ENCODE measurements at regions not wholly inside any gene's neighbourhood (a gene's known extent, or its start where the extent isn't known, plus 50 kb on each side); places are given as distances from the start of the nearest gene placed in this dataset.

DNA sequence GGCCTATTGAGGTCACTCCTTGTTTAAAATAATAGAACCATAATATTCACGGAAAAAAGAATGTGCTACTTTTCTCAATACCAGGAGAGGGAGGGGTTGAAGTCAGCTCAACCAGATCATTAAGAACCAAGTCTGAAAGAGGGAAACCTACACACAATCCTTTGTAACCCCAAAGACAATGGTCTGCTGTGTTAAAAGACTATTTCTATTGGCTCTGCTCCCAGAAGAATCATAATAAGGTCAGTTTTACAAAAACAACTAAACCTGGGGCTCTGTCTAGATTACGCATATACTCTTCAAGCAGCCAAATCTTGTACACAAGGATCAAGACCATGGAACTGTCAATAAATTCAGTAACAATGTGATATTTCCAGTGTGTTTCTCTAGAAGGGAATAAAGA lies 177.2 kb upstream of the CRIM1 start:
- H3K4me3 ChIP-seq (ENCODE audit: low read depth, low read length): no peak overlapping the region
- DNase-seq (ENCODE audit: low read depth): no peak
- no peak for TF ChIP-seq MYC (IDR thresholded peaks at IDR 0.05; ENCODE audit: low read depth, low read length)
- TF ChIP-seq, protein P1, sequence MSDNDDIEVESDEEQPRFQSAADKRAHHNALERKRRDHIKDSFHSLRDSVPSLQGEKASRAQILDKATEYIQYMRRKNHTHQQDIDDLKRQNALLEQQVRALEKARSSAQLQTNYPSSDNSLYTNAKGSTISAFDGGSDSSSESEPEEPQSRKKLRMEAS (IDR thresholded peaks at IDR 0.05; ENCODE audit: low read depth, low read length): no peak
- TF ChIP-seq, protein P2, sequence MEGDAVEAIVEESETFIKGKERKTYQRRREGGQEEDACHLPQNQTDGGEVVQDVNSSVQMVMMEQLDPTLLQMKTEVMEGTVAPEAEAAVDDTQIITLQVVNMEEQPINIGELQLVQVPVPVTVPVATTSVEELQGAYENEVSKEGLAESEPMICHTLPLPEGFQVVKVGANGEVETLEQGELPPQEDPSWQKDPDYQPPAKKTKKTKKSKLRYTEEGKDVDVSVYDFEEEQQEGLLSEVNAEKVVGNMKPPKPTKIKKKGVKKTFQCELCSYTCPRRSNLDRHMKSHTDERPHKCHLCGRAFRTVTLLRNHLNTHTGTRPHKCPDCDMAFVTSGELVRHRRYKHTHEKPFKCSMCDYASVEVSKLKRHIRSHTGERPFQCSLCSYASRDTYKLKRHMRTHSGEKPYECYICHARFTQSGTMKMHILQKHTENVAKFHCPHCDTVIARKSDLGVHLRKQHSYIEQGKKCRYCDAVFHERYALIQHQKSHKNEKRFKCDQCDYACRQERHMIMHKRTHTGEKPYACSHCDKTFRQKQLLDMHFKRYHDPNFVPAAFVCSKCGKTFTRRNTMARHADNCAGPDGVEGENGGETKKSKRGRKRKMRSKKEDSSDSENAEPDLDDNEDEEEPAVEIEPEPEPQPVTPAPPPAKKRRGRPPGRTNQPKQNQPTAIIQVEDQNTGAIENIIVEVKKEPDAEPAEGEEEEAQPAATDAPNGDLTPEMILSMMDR (IDR thresholded peaks at IDR 0.05; ENCODE audit: low read depth, low read length): no peak
- no peak for TF ChIP-seq POLR2A (IDR thresholded peaks at IDR 0.05; ENCODE audit: extremely low read depth, insufficient read length)

DNA sequence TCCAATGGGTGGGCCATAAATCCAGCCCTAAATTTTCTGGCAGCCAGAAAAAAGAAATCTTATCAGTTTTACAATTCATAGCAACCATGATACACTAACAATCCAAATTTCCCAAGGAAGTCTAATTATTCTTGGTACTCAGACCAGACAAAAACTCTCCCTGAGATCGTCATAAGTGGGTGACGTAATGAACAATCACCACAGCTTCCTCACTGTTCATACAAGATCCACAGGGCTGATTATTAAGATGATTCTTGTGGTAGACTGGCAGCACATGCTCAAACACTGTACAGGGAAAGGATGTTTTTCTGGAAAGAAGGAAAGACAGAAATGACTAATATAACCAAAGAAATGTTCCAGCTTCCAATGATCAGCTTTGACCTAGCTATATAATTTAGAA lies 178.3 kb upstream of the CRIM1 start:
- DNase-seq (ENCODE audit: low read depth): no peak
- H3K4me3 ChIP-seq (ENCODE audit: low read depth, low read length): no peak overlapping the region
- no peak for TF ChIP-seq MYC (IDR thresholded peaks at IDR 0.05; ENCODE audit: low read depth, low read length)
- no peak for TF ChIP-seq POLR2A (IDR thresholded peaks at IDR 0.05; ENCODE audit: extremely low read depth, insufficient read length)
- TF ChIP-seq, protein P2 (IDR thresholded peaks at IDR 0.05; ENCODE audit: low read depth, low read length): no peak
- TF ChIP-seq, protein P1 (IDR thresholded peaks at IDR 0.05; ENCODE audit: low read depth, low read length): no peak

DNA sequence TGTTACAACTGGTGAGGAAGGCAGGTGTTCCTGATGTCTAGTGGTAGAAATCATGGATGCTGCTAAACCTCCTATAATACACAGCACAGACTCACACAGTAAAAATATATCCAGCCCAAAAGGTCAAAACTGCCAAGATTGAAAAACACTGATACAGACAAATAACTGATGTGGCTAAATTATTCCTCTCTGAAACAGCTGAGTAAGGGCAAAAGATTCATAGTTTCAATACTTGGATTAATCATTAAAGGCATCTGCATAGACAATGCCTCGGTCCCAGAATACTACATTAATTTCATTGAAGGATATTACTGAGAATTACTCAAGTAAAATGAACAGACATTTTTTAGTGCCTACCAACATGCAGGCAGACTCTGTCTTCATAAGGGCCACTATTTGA lies 180.7 kb upstream of the CRIM1 start:
- no peak for DNase-seq (ENCODE audit: low read depth)
- TF ChIP-seq, protein P2 (IDR thresholded peaks at IDR 0.05; ENCODE audit: low read depth, low read length): no peak
- TF ChIP-seq MYC (IDR thresholded peaks at IDR 0.05; ENCODE audit: low read depth, low read length) (no peak), POLR2A (IDR thresholded peaks at IDR 0.05; ENCODE audit: extremely low read depth, insufficient read length) (no peak)
- TF ChIP-seq, protein P1 (IDR thresholded peaks at IDR 0.05; ENCODE audit: low read depth, low read length): no peak
- H3K4me3 ChIP-seq (ENCODE audit: low read depth, low read length): no peak overlapping the region

DNA sequence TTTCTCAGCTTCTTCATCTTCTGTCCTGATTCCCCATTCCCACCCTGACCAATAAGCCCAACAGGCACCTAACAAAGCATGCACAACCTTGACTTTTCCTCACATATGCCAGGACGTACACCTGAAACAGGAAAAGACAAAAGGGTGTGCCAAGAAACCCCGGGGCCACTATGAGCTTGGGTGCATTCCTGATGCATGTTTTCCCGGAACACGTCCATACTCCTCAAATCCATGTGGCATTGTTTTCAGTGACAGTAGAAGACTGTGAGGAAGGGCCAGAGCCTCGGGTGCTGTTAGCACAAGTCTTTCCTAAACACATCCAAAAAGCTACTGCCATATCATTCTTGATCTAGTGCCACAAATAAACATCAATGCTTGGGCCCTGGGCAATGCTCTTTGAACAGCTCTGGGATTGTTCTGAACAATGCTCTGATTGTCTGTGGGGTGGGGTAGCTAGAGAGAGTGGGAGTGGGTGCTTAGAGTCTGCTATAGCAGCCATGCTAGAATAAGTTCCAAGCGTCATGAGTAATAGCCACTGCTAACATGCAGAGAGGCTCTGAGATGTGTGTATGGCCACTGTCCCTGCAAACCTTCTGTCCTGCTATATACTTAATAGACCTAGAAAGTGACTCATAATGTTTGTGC lies 181.7 kb upstream of the CRIM1 start:
- TF ChIP-seq, protein P2 (IDR thresholded peaks at IDR 0.05; ENCODE audit: low read depth, low read length): no peak
- TF ChIP-seq POLR2A (IDR thresholded peaks at IDR 0.05; ENCODE audit: extremely low read depth, insufficient read length) (no peak), MYC (IDR thresholded peaks at IDR 0.05; ENCODE audit: low read depth, low read length) (no peak)
- TF ChIP-seq, protein P1 (IDR thresholded peaks at IDR 0.05; ENCODE audit: low read depth, low read length): no peak
- no peak overlapping the region for H3K4me3 ChIP-seq (ENCODE audit: low read depth, low read length)
- no peak for DNase-seq (ENCODE audit: low read depth)

DNA sequence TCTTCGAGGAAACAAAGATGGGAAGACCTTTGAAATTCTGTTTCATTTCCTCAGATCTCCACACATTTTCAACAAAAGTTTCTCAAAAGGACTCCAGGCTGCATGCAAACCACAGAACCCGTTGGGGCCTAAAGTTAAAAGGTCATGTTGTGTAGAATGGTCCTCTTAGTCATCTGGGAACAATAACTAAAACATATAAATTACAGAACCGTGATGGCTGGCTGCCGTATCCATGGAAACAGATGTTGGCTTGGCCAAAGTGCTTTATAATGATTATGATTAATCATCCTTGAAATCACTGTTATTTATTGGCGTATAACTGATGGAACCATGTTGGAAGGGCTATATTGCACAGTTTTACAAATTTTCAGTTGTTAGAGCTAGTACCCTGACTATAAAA lies 182.8 kb upstream of the CRIM1 start:
- TF ChIP-seq, protein P1 (IDR thresholded peaks at IDR 0.05; ENCODE audit: low read depth, low read length): no peak
- TF ChIP-seq, protein P2 (IDR thresholded peaks at IDR 0.05; ENCODE audit: low read depth, low read length): no peak
- TF ChIP-seq MYC (IDR thresholded peaks at IDR 0.05; ENCODE audit: low read depth, low read length) (no peak), POLR2A (IDR thresholded peaks at IDR 0.05; ENCODE audit: extremely low read depth, insufficient read length) (no peak)
- DNase-seq (ENCODE audit: low read depth): no peak
- H3K4me3 ChIP-seq (ENCODE audit: low read depth, low read length): no peak overlapping the region
